Activated B cell treated with CpG ODN at 0.5 μM for 24 hours (primary cell): ENCODE measurements at regions not wholly inside any gene's neighbourhood (a gene's known extent, or its start where the extent isn't known, plus 50 kb on each side); places are given as distances from the start of the nearest gene placed in this dataset.

Source experiments
- ATAC-seq: fragments of 200-7000 bp; cut with Tn5 transposase; one replicate; pipeline ENCODE4 v1.10.0; 2021; ENCODE audit warnings: low read depth, mild to moderate bottlenecking, moderate library complexity
- CTCF ChIA-PET: fragments of 350-600 bp; sonication (Branson Sonifier 250); formaldehyde crosslinking; loops from one replicate; lab custom pipeline; 2021; ENCODE audit warnings: antibody characterized with exemption; lab: Charles Lee
- POLR2A ChIA-PET: fragments of 350-600 bp; sonication (Branson Sonifier 250); formaldehyde crosslinking; loops from one replicate; lab custom pipeline; 2021; ENCODE audit warnings: antibody characterized with exemption; lab: Charles Lee
- DNase-seq: peaks from one replicate; pipeline ENCODE4 v3.0.0; 2022
- H3K27ac Mint-ChIP-seq: one replicate; pipeline ENCODE4 v1.8.0; 2020; ENCODE audit warnings: mixed read lengths
- H3K27me3 Mint-ChIP-seq: one replicate; pipeline ENCODE4 v1.8.0; 2021; ENCODE audit warnings: mixed read lengths
- H3K36me3 Mint-ChIP-seq: one replicate; pipeline ENCODE4 v1.8.0; 2021; ENCODE audit warnings: low read depth, mixed read lengths
- H3K4me1 Mint-ChIP-seq: one replicate; pipeline ENCODE4 v1.8.0; 2021; ENCODE audit warnings: mixed read lengths
- H3K4me3 Mint-ChIP-seq: one replicate; pipeline ENCODE4 v1.8.0; 2020; ENCODE audit warnings: mild to moderate bottlenecking, mixed read lengths
- H3K9me3 Mint-ChIP-seq: one replicate; pipeline ENCODE4 v1.8.0; 2020; ENCODE audit warnings: mixed read lengths
- intact Hi-C: fragments of 100-400 bp; cut with micrococcal nuclease; formaldehyde crosslinking; loops from one replicate; pipeline ENCODE4 v1.15.1; 2024
- TF ChIP-seq, protein P1 (sequence below): fragments of 200-600 bp; IDR thresholded peaks from one replicate; pipeline ENCODE4 v1.8.0; 2022; ENCODE audit warnings: antibody characterized with exemption, mild to moderate bottlenecking

DNA sequence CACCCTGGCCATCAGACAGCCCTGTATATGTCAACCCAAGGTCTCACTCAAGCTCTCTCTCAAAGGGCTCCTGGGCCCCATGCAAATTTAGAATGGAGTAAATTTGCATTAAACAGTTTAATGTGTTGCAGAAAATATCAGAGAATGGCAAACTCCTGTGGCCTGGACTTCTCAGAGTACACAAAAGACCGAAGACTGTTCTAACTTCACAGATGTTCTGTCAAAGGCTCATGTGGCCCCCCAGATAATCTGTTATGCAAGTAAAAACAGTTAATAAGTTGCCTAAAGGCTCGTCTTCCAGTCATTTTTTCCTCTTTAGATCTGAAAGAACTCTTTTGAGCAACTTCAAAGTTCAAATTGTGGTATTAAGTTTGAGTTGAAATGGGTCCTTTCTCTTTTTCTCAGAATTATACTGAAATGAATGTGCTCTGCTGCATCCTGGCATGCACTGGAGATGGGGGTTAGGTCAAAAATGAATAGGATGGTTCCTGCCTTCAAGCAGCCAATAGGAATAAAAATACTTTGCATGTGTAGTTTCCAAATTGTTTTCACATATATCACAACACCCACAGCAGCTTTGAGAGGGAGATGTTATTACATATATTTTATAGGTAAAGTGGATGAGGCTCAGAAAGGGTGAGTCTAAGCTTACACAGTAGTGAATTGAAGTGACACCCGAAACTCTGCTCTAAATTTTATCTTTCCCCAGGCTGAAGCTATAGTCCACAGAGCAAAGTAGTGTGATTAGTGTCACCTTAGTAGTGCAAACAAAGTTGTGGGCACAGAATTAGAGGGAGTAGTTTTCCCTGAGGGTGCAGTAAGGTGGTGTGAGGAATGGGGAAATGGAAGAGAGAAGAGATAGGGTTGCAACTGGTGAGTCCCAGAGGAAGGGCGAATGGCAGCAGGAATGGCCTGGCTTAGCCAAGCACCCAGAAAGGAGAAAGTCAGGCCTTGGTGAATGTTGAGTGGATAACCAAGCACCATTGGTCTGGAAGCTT lies 205.0 kb upstream of the RFC3 start:
- intact Hi-C loops, result no loop called here
- Mint-ChIP-seq H3K27ac (no peak overlapping the region), H3K9me3 (no peaks in the 10 kb centered on the region), H3K27me3 (peaks cover 6% of the 10 kb centered on the region), H3K4me3 (no peak overlapping the region), H3K36me3 (no peaks in the 10 kb centered on the region), H3K4me1 (no peaks in the 10 kb centered on the region)
- CTCF ChIA-PET, result no interaction called here
- POLR2A ChIA-PET, result no interaction called here
- ATAC-seq (no peak), DNase-seq (no peak)
- TF ChIP-seq, protein P1, sequence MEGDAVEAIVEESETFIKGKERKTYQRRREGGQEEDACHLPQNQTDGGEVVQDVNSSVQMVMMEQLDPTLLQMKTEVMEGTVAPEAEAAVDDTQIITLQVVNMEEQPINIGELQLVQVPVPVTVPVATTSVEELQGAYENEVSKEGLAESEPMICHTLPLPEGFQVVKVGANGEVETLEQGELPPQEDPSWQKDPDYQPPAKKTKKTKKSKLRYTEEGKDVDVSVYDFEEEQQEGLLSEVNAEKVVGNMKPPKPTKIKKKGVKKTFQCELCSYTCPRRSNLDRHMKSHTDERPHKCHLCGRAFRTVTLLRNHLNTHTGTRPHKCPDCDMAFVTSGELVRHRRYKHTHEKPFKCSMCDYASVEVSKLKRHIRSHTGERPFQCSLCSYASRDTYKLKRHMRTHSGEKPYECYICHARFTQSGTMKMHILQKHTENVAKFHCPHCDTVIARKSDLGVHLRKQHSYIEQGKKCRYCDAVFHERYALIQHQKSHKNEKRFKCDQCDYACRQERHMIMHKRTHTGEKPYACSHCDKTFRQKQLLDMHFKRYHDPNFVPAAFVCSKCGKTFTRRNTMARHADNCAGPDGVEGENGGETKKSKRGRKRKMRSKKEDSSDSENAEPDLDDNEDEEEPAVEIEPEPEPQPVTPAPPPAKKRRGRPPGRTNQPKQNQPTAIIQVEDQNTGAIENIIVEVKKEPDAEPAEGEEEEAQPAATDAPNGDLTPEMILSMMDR, result no peak

DNA sequence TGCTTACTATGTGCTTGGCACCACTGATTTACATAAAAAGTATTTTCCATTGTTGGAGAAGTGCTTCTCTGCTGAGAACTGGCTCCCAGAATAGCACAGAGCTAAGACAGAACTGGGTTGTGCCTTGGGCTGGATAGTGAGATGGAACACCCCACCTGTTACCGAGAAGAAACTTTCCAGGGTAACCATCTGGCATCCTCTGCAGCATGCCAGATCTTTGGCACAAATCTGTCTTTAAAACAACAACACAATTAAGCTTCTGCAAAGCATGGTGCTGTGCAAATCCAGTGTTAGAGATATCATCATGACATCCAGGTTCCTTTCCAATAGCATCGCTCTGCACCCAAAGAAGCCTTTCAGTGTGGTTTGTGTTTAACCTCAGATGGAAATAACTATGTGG lies 202.5 kb upstream of the RFC3 start:
- Mint-ChIP-seq H3K36me3 (no peaks in the 10 kb centered on the region), H3K27me3 (peaks cover 6% of the 10 kb centered on the region), H3K9me3 (no peaks in the 10 kb centered on the region), H3K4me1 (no peaks in the 10 kb centered on the region), H3K4me3 (no peak overlapping the region), H3K27ac (no peak overlapping the region)
- DNase-seq (no peak), ATAC-seq (no peak)
- CTCF ChIA-PET, result no interaction called here
- intact Hi-C loops, result no loop called here
- POLR2A ChIA-PET, result no interaction called here
- TF ChIP-seq, protein P1, result no peak

- Mint-ChIP-seq H3K36me3 (no peaks in the 10 kb centered on the region), H3K4me1 (no peaks in the 10 kb centered on the region), H3K27me3 (peaks cover 6% of the 10 kb centered on the region), H3K9me3 (no peaks in the 10 kb centered on the region), H3K27ac (no peak overlapping the region), H3K4me3 (no peak overlapping the region)
- DNase-seq, result no peak
- TF ChIP-seq, protein P1, result no peak
- intact Hi-C loops, result no loop called here
- no peak for ATAC-seq
- ChIA-PET CTCF (no interaction called here), POLR2A (no interaction called here)
Measured at GRCh38 chr13:33616130-33616529, 201.8 kb upstream of the RFC3 start.

GRCh38 chr13:33617055-33617454 lies 200.9 kb upstream of the RFC3 start:
- ChIA-PET POLR2A (no interaction called here), CTCF (no interaction called here)
- TF ChIP-seq, protein P1, result no peak
- H3K27ac Mint-ChIP-seq, result no peak overlapping the region
- H3K36me3 Mint-ChIP-seq, result no peaks in the 10 kb centered on the region
- no peak overlapping the region for H3K4me3 Mint-ChIP-seq
- peaks cover 6% of the 10 kb centered on the region for H3K27me3 Mint-ChIP-seq
- H3K9me3 Mint-ChIP-seq, result no peaks in the 10 kb centered on the region
- H3K4me1 Mint-ChIP-seq, result no peaks in the 10 kb centered on the region
- DNase-seq (no peak), ATAC-seq (no peak)
- intact Hi-C loops, result no loop called here

GRCh38 chr13:33624253-33624652 lies 193.7 kb upstream of the RFC3 start:
- POLR2A ChIA-PET, result no interaction called here
- intact Hi-C loops, result no loop called here
- Mint-ChIP-seq H3K27me3 (peaks cover 1% of the 10 kb centered on the region), H3K4me3 (no peak overlapping the region), H3K36me3 (no peaks in the 10 kb centered on the region), H3K4me1 (no peaks in the 10 kb centered on the region), H3K27ac (no peak overlapping the region), H3K9me3 (no peaks in the 10 kb centered on the region)
- no peak for ATAC-seq
- CTCF ChIA-PET, result no interaction called here
- TF ChIP-seq, protein P1, result no peak
- no peak for DNase-seq
